ENCODE measurements at regions not wholly inside any gene's neighbourhood (a gene's known extent, or its start where the extent isn't known, plus 50 kb on each side); places are given as distances from the start of the nearest gene placed in this dataset.

GRCh38 chr6:109295109-109295773, 87.0 kb downstream of the CD164 start:
- Histone ChIP-seq H3K27me3 (ENCODE audit: insufficient read depth, insufficient read length) (no peaks in the 10 kb centered on the region), H3K4me3 (ENCODE audit: insufficient read length, low read depth) (no peak overlapping the region), H3K36me3 (ENCODE audit: insufficient read depth, insufficient read length, low read length) (no peaks in the 10 kb centered on the region), H3K4me1 (ENCODE audit: insufficient read depth, insufficient read length) (no peaks in the 10 kb centered on the region), H3K9me3 (ENCODE audit: insufficient read depth, low read length) (no peaks in the 10 kb centered on the region), H3K9ac (ENCODE audit: insufficient read length, low read depth) (no peak overlapping the region)
- no peak for DNase-seq (ENCODE audit: low read depth, low spot score)
- no peak for TF ChIP-seq ZNF274 (IDR thresholded peaks at IDR 0.05; ENCODE audit: low read depth, low read length)
- no peak for TF ChIP-seq YY1 (IDR thresholded peaks at IDR 0.05; ENCODE audit: insufficient read depth, insufficient read length)
- TF ChIP-seq SUZ12 (IDR thresholded peaks at IDR 0.05; ENCODE audit: extremely low read depth, insufficient read depth, insufficient read length) = no peak

- no peak for DNase-seq (ENCODE audit: low read depth, low spot score)
- H3K27me3 ChIP-seq (ENCODE audit: insufficient read depth, insufficient read length) = no peaks in the 10 kb centered on the region
- H3K4me1 ChIP-seq (ENCODE audit: insufficient read depth, insufficient read length) = no peaks in the 10 kb centered on the region
- H3K9me3 ChIP-seq (ENCODE audit: insufficient read depth, low read length) = no peaks in the 10 kb centered on the region
- no peaks in the 10 kb centered on the region for H3K36me3 ChIP-seq (ENCODE audit: insufficient read depth, insufficient read length, low read length)
- no peak overlapping the region for H3K9ac ChIP-seq (ENCODE audit: insufficient read length, low read depth)
- H3K4me3 ChIP-seq (ENCODE audit: insufficient read length, low read depth) = no peak overlapping the region
- TF ChIP-seq ZNF274 (IDR thresholded peaks at IDR 0.05; ENCODE audit: low read depth, low read length) (no peak), SUZ12 (IDR thresholded peaks at IDR 0.05; ENCODE audit: extremely low read depth, insufficient read depth, insufficient read length) (no peak), YY1 (IDR thresholded peaks at IDR 0.05; ENCODE audit: insufficient read depth, insufficient read length) (no peak)
Measured at GRCh38 chr6:109292983-109293586, 89.2 kb downstream of the CD164 start.

- Histone ChIP-seq H3K9me3 (ENCODE audit: insufficient read depth, low read length) (no peaks in the 10 kb centered on the region), H3K27me3 (ENCODE audit: insufficient read depth, insufficient read length) (no peaks in the 10 kb centered on the region), H3K4me1 (ENCODE audit: insufficient read depth, insufficient read length) (no peaks in the 10 kb centered on the region), H3K9ac (ENCODE audit: insufficient read length, low read depth) (no peak overlapping the region), H3K4me3 (ENCODE audit: insufficient read length, low read depth) (no peak overlapping the region), H3K36me3 (ENCODE audit: insufficient read depth, insufficient read length, low read length) (no peaks in the 10 kb centered on the region)
- no peak for DNase-seq (ENCODE audit: low read depth, low spot score)
- TF ChIP-seq SUZ12 (IDR thresholded peaks at IDR 0.05; ENCODE audit: extremely low read depth, insufficient read depth, insufficient read length) (no peak), ZNF274 (IDR thresholded peaks at IDR 0.05; ENCODE audit: low read depth, low read length) (no peak), YY1 (IDR thresholded peaks at IDR 0.05; ENCODE audit: insufficient read depth, insufficient read length) (no peak)
Measured at GRCh38 chr6:109292420-109292819, 89.8 kb downstream of the CD164 start.

- H3K36me3 ChIP-seq (ENCODE audit: insufficient read depth, insufficient read length, low read length) = no peaks in the 10 kb centered on the region
- no peak for TF ChIP-seq ZNF274 (IDR thresholded peaks at IDR 0.05; ENCODE audit: low read depth, low read length)
- no peak for TF ChIP-seq YY1 (IDR thresholded peaks at IDR 0.05; ENCODE audit: insufficient read depth, insufficient read length)
- no peak for TF ChIP-seq SUZ12 (IDR thresholded peaks at IDR 0.05; ENCODE audit: extremely low read depth, insufficient read depth, insufficient read length)
- H3K9ac ChIP-seq (ENCODE audit: insufficient read length, low read depth) = no peak overlapping the region
- H3K4me3 ChIP-seq (ENCODE audit: insufficient read length, low read depth) = no peak overlapping the region
- no peaks in the 10 kb centered on the region for H3K4me1 ChIP-seq (ENCODE audit: insufficient read depth, insufficient read length)
- H3K9me3 ChIP-seq (ENCODE audit: insufficient read depth, low read length) = no peaks in the 10 kb centered on the region
- H3K27me3 ChIP-seq (ENCODE audit: insufficient read depth, insufficient read length) = no peaks in the 10 kb centered on the region
- no peak for DNase-seq (ENCODE audit: low read depth, low spot score)
Measured at GRCh38 chr6:109291902-109292301, 90.4 kb downstream of the CD164 start.

- TF ChIP-seq SUZ12 (IDR thresholded peaks at IDR 0.05; ENCODE audit: extremely low read depth, insufficient read depth, insufficient read length) = no peak
- no peak for TF ChIP-seq ZNF274 (IDR thresholded peaks at IDR 0.05; ENCODE audit: low read depth, low read length)
- no peak for TF ChIP-seq YY1 (IDR thresholded peaks at IDR 0.05; ENCODE audit: insufficient read depth, insufficient read length)
- no peak for DNase-seq (ENCODE audit: low read depth, low spot score)
- Histone ChIP-seq H3K27me3 (ENCODE audit: insufficient read depth, insufficient read length) (no peaks in the 10 kb centered on the region), H3K4me1 (ENCODE audit: insufficient read depth, insufficient read length) (no peaks in the 10 kb centered on the region), H3K9ac (ENCODE audit: insufficient read length, low read depth) (no peak overlapping the region), H3K9me3 (ENCODE audit: insufficient read depth, low read length) (no peaks in the 10 kb centered on the region), H3K36me3 (ENCODE audit: insufficient read depth, insufficient read length, low read length) (no peaks in the 10 kb centered on the region), H3K4me3 (ENCODE audit: insufficient read length, low read depth) (no peak overlapping the region)
Measured at GRCh38 chr6:109290143-109290931, 91.9 kb downstream of the CD164 start.

- Histone ChIP-seq H3K4me3 (ENCODE audit: insufficient read length, low read depth) (no peak overlapping the region), H3K4me1 (ENCODE audit: insufficient read depth, insufficient read length) (no peaks in the 10 kb centered on the region), H3K9me3 (ENCODE audit: insufficient read depth, low read length) (no peaks in the 10 kb centered on the region), H3K36me3 (ENCODE audit: insufficient read depth, insufficient read length, low read length) (no peaks in the 10 kb centered on the region), H3K9ac (ENCODE audit: insufficient read length, low read depth) (no peak overlapping the region), H3K27me3 (ENCODE audit: insufficient read depth, insufficient read length) (no peaks in the 10 kb centered on the region)
- TF ChIP-seq YY1 (IDR thresholded peaks at IDR 0.05; ENCODE audit: insufficient read depth, insufficient read length) (no peak), SUZ12 (IDR thresholded peaks at IDR 0.05; ENCODE audit: extremely low read depth, insufficient read depth, insufficient read length) (no peak), ZNF274 (IDR thresholded peaks at IDR 0.05; ENCODE audit: low read depth, low read length) (no peak)
- DNase-seq (ENCODE audit: low read depth, low spot score) = no peak
Measured at GRCh38 chr6:109285366-109285765, 96.9 kb downstream of the CD164 start.

- TF ChIP-seq YY1 (IDR thresholded peaks at IDR 0.05; ENCODE audit: insufficient read depth, insufficient read length) (no peak), SUZ12 (IDR thresholded peaks at IDR 0.05; ENCODE audit: extremely low read depth, insufficient read depth, insufficient read length) (no peak), ZNF274 (IDR thresholded peaks at IDR 0.05; ENCODE audit: low read depth, low read length) (no peak)
- no peaks in the 10 kb centered on the region for H3K27me3 ChIP-seq (ENCODE audit: insufficient read depth, insufficient read length)
- H3K36me3 ChIP-seq (ENCODE audit: insufficient read depth, insufficient read length, low read length) = no peaks in the 10 kb centered on the region
Measured at GRCh38 chr6:109284675-109285074, 97.6 kb downstream of the CD164 start.

More at GRCh38 chr6:109284675-109285074, 97.6 kb downstream of the CD164 start:
- DNase-seq (ENCODE audit: low read depth, low spot score) = no peak
- H3K4me1 ChIP-seq (ENCODE audit: insufficient read depth, insufficient read length) = no peaks in the 10 kb centered on the region
- H3K4me3 ChIP-seq (ENCODE audit: insufficient read length, low read depth) = no peak overlapping the region
- H3K9me3 ChIP-seq (ENCODE audit: insufficient read depth, low read length) = no peaks in the 10 kb centered on the region
- H3K9ac ChIP-seq (ENCODE audit: insufficient read length, low read depth) = no peak overlapping the region
